NT2/D1 (cell line): ENCODE measurements at regions not wholly inside any gene's neighbourhood (a gene's known extent, or its start where the extent isn't known, plus 50 kb on each side); places are given as distances from the start of the nearest gene placed in this dataset.

Experiments used
- SUZ12 ChIP-seq: IDR thresholded peaks from 2 replicates; pipeline ENCODE4 v1.6.1; 2011; ENCODE audit not compliant: insufficient read length, insufficient read depth; ENCODE audit errors: extremely low read depth
- YY1 ChIP-seq: IDR thresholded peaks from 2 replicates; pipeline ENCODE4 v1.6.1; 2011; ENCODE audit not compliant: insufficient read length, insufficient read depth
- ZNF274 ChIP-seq: IDR thresholded peaks from 2 replicates; pipeline ENCODE4 v1.6.1; 2011; ENCODE audit warnings: mild to moderate bottlenecking, low read depth, low read length

- TF ChIP-seq SUZ12 (no peak), YY1 (no peak), ZNF274 (no peak)
Measured at GRCh38 chr3:30521156-30521715, 85.2 kb upstream of the TGFBR2 start.
